GM12891 (cell line): ENCODE measurements at regions not wholly inside any gene's neighbourhood (a gene's known extent, or its start where the extent isn't known, plus 50 kb on each side); places are given as distances from the start of the nearest gene placed in this dataset.

Source experiments
- POLR2A ChIP-seq: IDR thresholded peaks from 2 replicates; pipeline ENCODE4 v1.6.1; 2011; ENCODE audit warnings: low read depth, low read length, control low read depth
- POLR2AphosphoS5 ChIP-seq: IDR thresholded peaks from 2 replicates; pipeline ENCODE4 v1.6.1; 2011; ENCODE audit warnings: low read depth, low read length, control low read depth
- POU2F2 ChIP-seq: IDR thresholded peaks from 2 replicates; pipeline ENCODE4 v1.6.1; 2011; ENCODE audit warnings: low read depth, mild to moderate bottlenecking, control low read depth, low read length, moderate library complexity
- TAF1 ChIP-seq: IDR thresholded peaks from 2 replicates; pipeline ENCODE4 v1.6.1; 2011; ENCODE audit warnings: low read depth, low read length, control low read depth

GRCh38 chrX:128739539-128739938, 687.3 kb upstream of the ACTRT1 start:
- TF ChIP-seq POLR2A, result no peak
- no peak for TF ChIP-seq POLR2AphosphoS5
- no peak for TF ChIP-seq TAF1
- TF ChIP-seq POU2F2, result no peak
